ENCODE measurements at regions not wholly inside any gene's neighbourhood (a gene's known extent, or its start where the extent isn't known, plus 50 kb on each side); places are given as distances from the start of the nearest gene placed in this dataset.

DNA sequence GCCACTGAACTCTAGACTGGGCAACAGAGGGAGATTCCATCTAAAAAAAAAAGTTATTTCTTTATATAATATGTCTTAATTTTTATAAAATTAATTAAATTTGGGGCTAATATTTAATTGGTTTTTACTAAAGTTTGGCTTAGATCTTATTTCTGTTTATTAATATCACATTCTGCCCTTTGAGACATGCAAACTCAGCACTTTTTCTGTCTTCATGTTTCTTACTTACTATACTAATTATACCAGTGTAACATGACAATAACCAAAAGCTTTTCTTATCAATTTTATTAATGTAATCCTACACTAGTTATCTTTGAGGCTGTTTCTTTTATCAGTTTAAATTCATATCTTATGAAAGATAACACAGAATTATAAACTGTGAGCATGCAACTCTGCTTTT is 475.9 kb upstream of the GRID2 start:
- no peak for TF ChIP-seq SIN3A (IDR thresholded peaks at IDR 0.05; ENCODE audit: borderline replicate concordance, insufficient read depth, low read length)
- TF ChIP-seq, protein P1, sequence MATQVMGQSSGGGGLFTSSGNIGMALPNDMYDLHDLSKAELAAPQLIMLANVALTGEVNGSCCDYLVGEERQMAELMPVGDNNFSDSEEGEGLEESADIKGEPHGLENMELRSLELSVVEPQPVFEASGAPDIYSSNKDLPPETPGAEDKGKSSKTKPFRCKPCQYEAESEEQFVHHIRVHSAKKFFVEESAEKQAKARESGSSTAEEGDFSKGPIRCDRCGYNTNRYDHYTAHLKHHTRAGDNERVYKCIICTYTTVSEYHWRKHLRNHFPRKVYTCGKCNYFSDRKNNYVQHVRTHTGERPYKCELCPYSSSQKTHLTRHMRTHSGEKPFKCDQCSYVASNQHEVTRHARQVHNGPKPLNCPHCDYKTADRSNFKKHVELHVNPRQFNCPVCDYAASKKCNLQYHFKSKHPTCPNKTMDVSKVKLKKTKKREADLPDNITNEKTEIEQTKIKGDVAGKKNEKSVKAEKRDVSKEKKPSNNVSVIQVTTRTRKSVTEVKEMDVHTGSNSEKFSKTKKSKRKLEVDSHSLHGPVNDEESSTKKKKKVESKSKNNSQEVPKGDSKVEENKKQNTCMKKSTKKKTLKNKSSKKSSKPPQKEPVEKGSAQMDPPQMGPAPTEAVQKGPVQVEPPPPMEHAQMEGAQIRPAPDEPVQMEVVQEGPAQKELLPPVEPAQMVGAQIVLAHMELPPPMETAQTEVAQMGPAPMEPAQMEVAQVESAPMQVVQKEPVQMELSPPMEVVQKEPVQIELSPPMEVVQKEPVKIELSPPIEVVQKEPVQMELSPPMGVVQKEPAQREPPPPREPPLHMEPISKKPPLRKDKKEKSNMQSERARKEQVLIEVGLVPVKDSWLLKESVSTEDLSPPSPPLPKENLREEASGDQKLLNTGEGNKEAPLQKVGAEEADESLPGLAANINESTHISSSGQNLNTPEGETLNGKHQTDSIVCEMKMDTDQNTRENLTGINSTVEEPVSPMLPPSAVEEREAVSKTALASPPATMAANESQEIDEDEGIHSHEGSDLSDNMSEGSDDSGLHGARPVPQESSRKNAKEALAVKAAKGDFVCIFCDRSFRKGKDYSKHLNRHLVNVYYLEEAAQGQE (IDR thresholded peaks at IDR 0.05; ENCODE audit: insufficient read depth in 1 of 2, low read depth in 2 of 2, low read length in 2 of 2): no peak
- no peak for TF ChIP-seq TAF1 (IDR thresholded peaks at IDR 0.05; ENCODE audit: borderline replicate concordance, insufficient read depth, low read length)
- TF ChIP-seq FOXP2 (optimal IDR thresholded peaks at IDR 0.05; ENCODE audit: borderline replicate concordance, extremely low read depth, extremely low read length, insufficient read depth): no peak
